GM06990 (cell line): ENCODE measurements at regions not wholly inside any gene's neighbourhood (a gene's known extent, or its start where the extent isn't known, plus 50 kb on each side); places are given as distances from the start of the nearest gene placed in this dataset.

Experiments used
- DNase-seq: peaks from one replicate; pipeline ENCODE4 v3.0.0-alpha.2; 2011; ENCODE audit not compliant: insufficient read length; ENCODE audit errors: extremely low read depth
- H3K27me3 ChIP-seq: replicated peaks from 2 replicates; pipeline ENCODE4 v1.6.0; 2011; ENCODE audit warnings: low read length; ENCODE audit not compliant: control insufficient read depth, insufficient read depth
- H3K36me3 ChIP-seq: 2 replicates; pipeline ENCODE4 v1.5.1; 2011; ENCODE audit warnings: low read length; ENCODE audit not compliant: control insufficient read depth, insufficient read depth
- H3K4me3 ChIP-seq: replicated peaks from 2 replicates; pipeline ENCODE4 v1.5.1; 2011; ENCODE audit warnings: low read depth, mild to moderate bottlenecking, control low read depth, low read length
- CTCF ChIP-seq: IDR thresholded peaks from 2 replicates; pipeline ENCODE4 v1.5.1; 2011; ENCODE audit warnings: low read length, control low read depth, mild to moderate bottlenecking, inconsistent platforms; ENCODE audit not compliant: insufficient read depth, poor library complexity, severe bottlenecking

- Histone ChIP-seq H3K36me3 (no peaks in the 10 kb centered on the region), H3K27me3 (no peaks in the 10 kb centered on the region), H3K4me3 (no peak overlapping the region)
- TF ChIP-seq CTCF: no peak
- DNase-seq: no peak
Observed at GRCh38 chr2:194705398-194705797, 951.6 kb upstream of the SLC39A10 start.

GRCh38 chr2:194700726-194701125 is 956.3 kb upstream of the SLC39A10 start:
- no peaks in the 10 kb centered on the region for H3K27me3 ChIP-seq
- no peak for TF ChIP-seq CTCF
- no peak for DNase-seq
- H3K36me3 ChIP-seq: no peaks in the 10 kb centered on the region
- H3K4me3 ChIP-seq: no peak overlapping the region

GRCh38 chr2:194700116-194700515 is 956.9 kb upstream of the SLC39A10 start:
- Histone ChIP-seq H3K4me3 (no peak overlapping the region), H3K36me3 (no peaks in the 10 kb centered on the region), H3K27me3 (no peaks in the 10 kb centered on the region)
- TF ChIP-seq CTCF: no peak
- DNase-seq: no peak

- TF ChIP-seq CTCF: no peak
- Histone ChIP-seq H3K36me3 (no peaks in the 10 kb centered on the region), H3K27me3 (no peaks in the 10 kb centered on the region), H3K4me3 (no peak overlapping the region)
- no peak for DNase-seq
Observed at GRCh38 chr2:194698012-194698411, 959.0 kb upstream of the SLC39A10 start.

- no peak for TF ChIP-seq CTCF
- no peaks in the 10 kb centered on the region for H3K27me3 ChIP-seq
- no peak overlapping the region for H3K4me3 ChIP-seq
- H3K36me3 ChIP-seq: no peaks in the 10 kb centered on the region
- DNase-seq: no peak
Observed at GRCh38 chr2:194697439-194697838, 959.6 kb upstream of the SLC39A10 start.

GRCh38 chr2:194696690-194697089 is 960.3 kb upstream of the SLC39A10 start:
- Histone ChIP-seq H3K4me3 (no peak overlapping the region), H3K27me3 (no peaks in the 10 kb centered on the region), H3K36me3 (no peaks in the 10 kb centered on the region)
- TF ChIP-seq CTCF: no peak
- no peak for DNase-seq
